Fibroblast of lung (primary cell): ENCODE measurements at regions not wholly inside any gene's neighbourhood (a gene's known extent, or its start where the extent isn't known, plus 50 kb on each side); places are given as distances from the start of the nearest gene placed in this dataset.

Experiments used
- EZH2 ChIP-seq: IDR thresholded peaks from 2 replicates; pipeline ENCODE4 v1.5.1; 2012; ENCODE audit warnings: low read length, control low read depth, mild to moderate bottlenecking; ENCODE audit errors: missing control alignments
- TF ChIP-seq, protein P1 (sequence below), 2 donors: IDR thresholded peaks in 1 of 2; conservative IDR thresholded peaks in 1 of 2; 1 replicate in 1 of 2; 2 replicates in 1 of 2; pipeline ENCODE4 v1.5.1; 2011 to 2012; ENCODE audit warnings: low read length in 2 of 2, control low read depth in 1 of 2, inconsistent platforms in 1 of 2, low read depth in 1 of 2, mild to moderate bottlenecking in 1 of 2

- TF ChIP-seq, protein P1, sequence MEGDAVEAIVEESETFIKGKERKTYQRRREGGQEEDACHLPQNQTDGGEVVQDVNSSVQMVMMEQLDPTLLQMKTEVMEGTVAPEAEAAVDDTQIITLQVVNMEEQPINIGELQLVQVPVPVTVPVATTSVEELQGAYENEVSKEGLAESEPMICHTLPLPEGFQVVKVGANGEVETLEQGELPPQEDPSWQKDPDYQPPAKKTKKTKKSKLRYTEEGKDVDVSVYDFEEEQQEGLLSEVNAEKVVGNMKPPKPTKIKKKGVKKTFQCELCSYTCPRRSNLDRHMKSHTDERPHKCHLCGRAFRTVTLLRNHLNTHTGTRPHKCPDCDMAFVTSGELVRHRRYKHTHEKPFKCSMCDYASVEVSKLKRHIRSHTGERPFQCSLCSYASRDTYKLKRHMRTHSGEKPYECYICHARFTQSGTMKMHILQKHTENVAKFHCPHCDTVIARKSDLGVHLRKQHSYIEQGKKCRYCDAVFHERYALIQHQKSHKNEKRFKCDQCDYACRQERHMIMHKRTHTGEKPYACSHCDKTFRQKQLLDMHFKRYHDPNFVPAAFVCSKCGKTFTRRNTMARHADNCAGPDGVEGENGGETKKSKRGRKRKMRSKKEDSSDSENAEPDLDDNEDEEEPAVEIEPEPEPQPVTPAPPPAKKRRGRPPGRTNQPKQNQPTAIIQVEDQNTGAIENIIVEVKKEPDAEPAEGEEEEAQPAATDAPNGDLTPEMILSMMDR (conservative IDR thresholded peaks at IDR 0.05 in 1 of 2, IDR thresholded peaks at IDR 0.05 in 1 of 2; ENCODE audit: low read depth in 1 of 2, low read length in 2 of 2), result no peak
- TF ChIP-seq EZH2, result no peak
Measured at GRCh38 chr22:49291781-49292180, 535.9 kb downstream of the BRD1 start.
